RWPE2 (cell line): ENCODE measurements at regions not wholly inside any gene's neighbourhood (a gene's known extent, or its start where the extent isn't known, plus 50 kb on each side); places are given as distances from the start of the nearest gene placed in this dataset.

Source experiments
- ATAC-seq: fragments of 200-7000 bp; cut with Tn5 transposase; 3 replicates; pipeline ENCODE4 v1.9.1; 2021; ENCODE audit warnings: low read depth
- DNase-seq: peaks from one replicate; pipeline ENCODE4 v3.0.0-alpha.2; 2020; ENCODE audit warnings: low spot score
- H3K27ac ChIP-seq: fragments of 450-650 bp; 2 replicates; pipeline ENCODE4 v1.5.1; 2017; ENCODE audit warnings: mild to moderate bottlenecking; ENCODE audit not compliant: poor library complexity, severe bottlenecking
- H3K27me3 ChIP-seq: fragments of 250-450 bp; sonication (Bioruptor Pico); 2 replicates; pipeline ENCODE4 v1.5.1; 2021; ENCODE audit warnings: mild to moderate bottlenecking, moderate library complexity; ENCODE audit not compliant: insufficient read depth, poor library complexity, severe bottlenecking
- H3K36me3 ChIP-seq: fragments of 250-450 bp; sonication (Bioruptor Pico); 2 replicates; pipeline ENCODE4 v1.5.1; 2020; ENCODE audit warnings: low read depth, mild to moderate bottlenecking, moderate library complexity
- H3K4me1 ChIP-seq: fragments of 250-450 bp; sonication (Bioruptor Pico); 2 replicates; pipeline ENCODE4 v1.5.1; 2021; ENCODE audit warnings: mild to moderate bottlenecking, moderate library complexity; ENCODE audit not compliant: insufficient read depth, poor library complexity, severe bottlenecking
- H3K4me3 ChIP-seq: fragments of 250-450 bp; sonication (Bioruptor Pico); 2 replicates; pipeline ENCODE4 v1.5.1; 2021; ENCODE audit warnings: mild to moderate bottlenecking, moderate library complexity; ENCODE audit not compliant: severe bottlenecking
- H3K9me3 ChIP-seq: fragments of 250-450 bp; sonication (Bioruptor Pico); 2 replicates; pipeline ENCODE4 v1.5.1; 2021; ENCODE audit warnings: mild to moderate bottlenecking, moderate library complexity; ENCODE audit not compliant: severe bottlenecking
- TF ChIP-seq, protein P1 (sequence below): fragments of 450-650 bp; IDR thresholded peaks from one replicate; pipeline ENCODE4 v1.5.1; 2017; ENCODE audit warnings: mild to moderate bottlenecking, moderate library complexity; ENCODE audit not compliant: poor library complexity, severe bottlenecking

DNA sequence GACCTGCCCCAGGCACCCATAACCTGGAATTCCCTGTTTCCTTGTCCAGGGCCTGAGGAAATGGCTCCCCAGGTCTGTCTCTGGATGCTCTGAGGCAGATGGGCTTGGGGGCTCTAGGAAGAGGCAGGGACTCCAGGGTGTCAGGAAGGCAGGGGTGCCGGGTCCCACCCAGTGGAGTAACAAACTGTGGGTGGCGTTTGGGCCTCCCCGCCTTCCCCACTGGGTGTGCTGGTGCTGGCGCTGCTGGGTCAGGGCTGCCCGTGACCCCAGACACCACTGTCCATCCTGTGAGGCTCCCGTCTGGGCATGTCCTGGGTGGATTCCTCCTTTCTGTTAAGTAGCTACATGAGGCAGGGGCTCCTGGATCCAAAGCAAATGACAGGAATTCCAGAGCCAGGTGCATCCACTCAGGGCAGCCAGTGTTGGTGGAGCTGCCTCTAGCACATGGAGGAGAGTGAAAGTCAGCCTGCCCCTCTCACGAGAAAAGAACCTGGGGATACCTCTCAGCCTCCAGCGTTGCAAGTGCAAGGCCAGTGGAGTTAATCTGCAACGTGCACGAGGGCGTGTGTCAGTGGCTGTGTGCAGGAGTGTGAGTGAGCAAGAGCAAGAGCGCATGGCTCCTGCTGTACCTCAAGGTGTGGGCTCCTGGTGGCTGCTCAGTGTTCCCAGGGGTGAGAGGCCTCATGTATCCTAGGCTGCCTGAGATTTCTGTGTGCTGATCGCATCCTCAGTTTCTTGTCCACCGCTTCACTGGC lies 403.1 kb downstream of the TMEM121 start:
- Histone ChIP-seq H3K4me1 (no peaks in the 10 kb centered on the region), H3K9me3 (peaks cover 2% of the 10 kb centered on the region), H3K4me3 (no peak overlapping the region), H3K36me3 (no peaks in the 10 kb centered on the region), H3K27ac (no peak overlapping the region), H3K27me3 (no peaks in the 10 kb centered on the region)
- no peak for ATAC-seq
- TF ChIP-seq, protein P1, sequence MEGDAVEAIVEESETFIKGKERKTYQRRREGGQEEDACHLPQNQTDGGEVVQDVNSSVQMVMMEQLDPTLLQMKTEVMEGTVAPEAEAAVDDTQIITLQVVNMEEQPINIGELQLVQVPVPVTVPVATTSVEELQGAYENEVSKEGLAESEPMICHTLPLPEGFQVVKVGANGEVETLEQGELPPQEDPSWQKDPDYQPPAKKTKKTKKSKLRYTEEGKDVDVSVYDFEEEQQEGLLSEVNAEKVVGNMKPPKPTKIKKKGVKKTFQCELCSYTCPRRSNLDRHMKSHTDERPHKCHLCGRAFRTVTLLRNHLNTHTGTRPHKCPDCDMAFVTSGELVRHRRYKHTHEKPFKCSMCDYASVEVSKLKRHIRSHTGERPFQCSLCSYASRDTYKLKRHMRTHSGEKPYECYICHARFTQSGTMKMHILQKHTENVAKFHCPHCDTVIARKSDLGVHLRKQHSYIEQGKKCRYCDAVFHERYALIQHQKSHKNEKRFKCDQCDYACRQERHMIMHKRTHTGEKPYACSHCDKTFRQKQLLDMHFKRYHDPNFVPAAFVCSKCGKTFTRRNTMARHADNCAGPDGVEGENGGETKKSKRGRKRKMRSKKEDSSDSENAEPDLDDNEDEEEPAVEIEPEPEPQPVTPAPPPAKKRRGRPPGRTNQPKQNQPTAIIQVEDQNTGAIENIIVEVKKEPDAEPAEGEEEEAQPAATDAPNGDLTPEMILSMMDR, result no peak
- peak; percentile 50 for DNase-seq

DNA sequence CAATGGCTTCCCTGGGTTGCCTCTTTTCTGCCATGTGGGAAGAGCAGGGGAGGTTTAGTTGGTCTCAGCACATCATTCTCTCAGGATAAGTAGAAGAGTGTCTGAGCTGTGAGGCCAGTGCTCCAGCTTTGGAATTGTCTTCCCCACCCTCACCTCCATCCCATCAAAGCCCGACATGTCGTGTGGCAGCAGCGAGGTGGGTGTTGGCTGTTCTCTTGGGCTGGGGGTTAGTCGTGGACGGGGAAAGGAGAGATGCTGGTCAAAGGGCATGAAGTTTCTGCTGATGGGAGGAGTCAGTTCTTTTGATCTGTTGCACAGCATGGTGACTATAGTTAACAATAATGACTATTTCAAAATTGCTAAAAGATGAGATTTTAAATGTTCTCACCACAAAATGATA lies 404.2 kb downstream of the TMEM121 start:
- ATAC-seq, result no peak
- no peaks in the 10 kb centered on the region for H3K36me3 ChIP-seq
- peaks cover 2% of the 10 kb centered on the region for H3K9me3 ChIP-seq
- TF ChIP-seq, protein P1, result no peak
- peak; percentile 26 for DNase-seq
- H3K27me3 ChIP-seq, result no peaks in the 10 kb centered on the region
- H3K27ac ChIP-seq, result no peak overlapping the region
- H3K4me3 ChIP-seq, result no peak overlapping the region
- no peaks in the 10 kb centered on the region for H3K4me1 ChIP-seq

DNA sequence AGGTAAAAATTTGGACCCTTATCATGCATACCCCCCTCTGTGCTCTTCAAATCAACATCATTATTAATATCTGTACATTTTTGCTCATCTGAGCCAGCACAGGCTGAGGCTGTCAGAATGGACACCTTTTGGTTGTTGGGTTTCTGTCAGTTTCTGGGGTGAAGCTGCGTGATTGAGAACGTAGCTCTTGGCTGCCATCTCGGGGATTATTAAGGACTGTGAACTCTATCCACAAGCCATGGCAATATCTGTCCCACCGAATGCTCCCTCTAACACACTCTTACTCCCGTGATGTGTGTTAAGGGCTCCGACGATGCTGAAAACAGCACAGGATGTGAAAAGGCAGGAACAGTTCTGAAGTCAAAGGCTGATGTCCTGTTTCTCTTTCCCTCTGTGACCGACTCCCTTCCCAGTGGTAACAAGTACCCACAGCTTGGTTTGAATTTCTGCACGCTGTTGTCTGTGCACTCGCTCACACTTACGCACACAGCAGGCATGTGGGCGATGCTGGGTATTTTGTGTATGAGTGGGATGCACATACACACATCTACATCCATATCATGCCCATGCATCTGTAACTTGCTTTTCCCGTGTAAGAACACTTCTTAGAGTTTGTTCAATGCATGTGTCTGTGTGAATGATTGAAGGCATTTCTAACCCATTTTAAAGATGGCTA lies 405.6 kb downstream of the TMEM121 start:
- Histone ChIP-seq H3K9me3 (peaks cover 2% of the 10 kb centered on the region), H3K4me1 (no peaks in the 10 kb centered on the region), H3K27ac (no peak overlapping the region), H3K36me3 (no peaks in the 10 kb centered on the region), H3K4me3 (no peak overlapping the region), H3K27me3 (no peaks in the 10 kb centered on the region)
- DNase-seq (no peak), ATAC-seq (no peak)
- TF ChIP-seq, protein P1, result no peak

DNA sequence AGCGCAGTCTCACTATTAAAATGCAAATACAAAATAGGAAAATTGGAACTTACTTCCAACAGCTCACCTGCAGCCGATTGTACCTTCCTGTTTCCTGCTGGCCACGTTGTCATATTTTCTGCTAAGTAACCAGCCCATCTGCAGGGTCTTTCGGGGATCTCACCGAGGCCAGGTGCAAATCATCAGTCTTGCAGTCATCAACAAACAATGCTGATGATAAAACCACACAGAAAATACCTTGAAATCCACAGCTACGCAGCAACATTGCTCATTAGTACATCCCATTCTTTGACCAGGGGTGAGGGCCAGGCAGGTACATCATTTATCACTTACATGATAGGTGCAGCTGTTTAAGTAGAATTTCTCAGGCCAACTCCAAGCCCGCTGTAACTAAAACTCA lies 406.9 kb downstream of the TMEM121 start:
- Histone ChIP-seq H3K4me3 (no peak overlapping the region), H3K36me3 (no peaks in the 10 kb centered on the region), H3K27ac (no peak overlapping the region), H3K27me3 (no peaks in the 10 kb centered on the region), H3K4me1 (no peaks in the 10 kb centered on the region), H3K9me3 (peaks cover 2% of the 10 kb centered on the region)
- ATAC-seq (no peak), DNase-seq (no peak)
- TF ChIP-seq, protein P1, result no peak

DNA sequence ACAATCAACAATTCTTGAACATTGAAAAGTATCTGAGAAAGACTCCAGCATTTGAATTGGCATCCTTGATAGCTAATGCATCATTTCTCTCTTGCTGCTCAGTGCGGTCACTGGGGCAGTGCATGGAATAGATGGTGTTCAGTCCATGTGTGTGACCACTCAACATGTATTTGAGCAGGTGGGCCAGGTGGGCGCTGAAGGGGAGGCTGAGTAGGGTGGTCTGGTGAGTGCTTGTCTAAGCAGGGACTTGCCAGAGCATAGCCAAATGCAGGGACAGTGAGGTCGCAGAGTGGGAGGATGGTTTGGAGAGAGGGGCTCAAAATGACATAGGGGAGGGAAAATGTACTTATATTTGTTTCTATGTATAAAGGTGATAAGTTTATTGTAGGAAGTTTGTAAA lies 409.0 kb downstream of the TMEM121 start:
- ATAC-seq (no peak), DNase-seq (peak; percentile 28)
- Histone ChIP-seq H3K4me3 (no peak overlapping the region), H3K27me3 (no peaks in the 10 kb centered on the region), H3K9me3 (peaks cover 13% of the 10 kb centered on the region), H3K36me3 (no peaks in the 10 kb centered on the region), H3K4me1 (no peaks in the 10 kb centered on the region), H3K27ac (no peak overlapping the region)
- TF ChIP-seq, protein P1, result no peak
